GM21423 (cell line): ENCODE measurements at regions not wholly inside any gene's neighbourhood (a gene's known extent, or its start where the extent isn't known, plus 50 kb on each side); places are given as distances from the start of the nearest gene placed in this dataset.
A peak's percentile ranks its signal among the peaks of the same experiment; 100 is the strongest.
"Not testable (repeated sequence)": the region's sequence is repeated elsewhere in the genome, so short reads cannot be mapped to it uniquely, and the experiment has no call there.

Experiments
- ATAC-seq: cut with Tn5 transposase; IDR thresholded peaks from one replicate; pipeline ENCODE4 v1.9.1; 2021; ENCODE audit warnings: mild to moderate bottlenecking, moderate library complexity; ENCODE audit not compliant: unreplicated experiment

DNA sequence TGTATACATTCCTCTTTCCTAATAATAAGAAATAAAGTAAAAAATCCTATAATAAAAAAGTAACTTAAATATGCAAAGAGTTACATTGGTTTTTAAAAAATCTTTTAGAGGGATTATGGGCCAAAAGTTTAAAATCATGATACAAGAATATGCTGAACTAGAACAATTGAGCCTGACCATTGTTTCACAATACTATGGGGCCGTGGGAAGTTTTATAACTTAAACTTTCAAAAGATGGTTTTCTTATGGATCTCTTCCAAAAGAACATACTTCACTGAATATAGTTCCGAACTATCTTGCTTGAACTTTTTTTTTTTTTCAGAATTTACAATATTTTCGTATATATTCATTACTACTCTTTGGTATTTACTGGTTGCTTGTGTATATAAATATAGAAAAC lies 97.6 kb downstream of the NFKBIZ start:
- no peak for ATAC-seq

- peak; percentile 87 for ATAC-seq
Observed at GRCh38 chr3:101950510-101950909, 101.2 kb downstream of the NFKBIZ start.

GRCh38 chr3:101950985-101951733 lies 101.8 kb downstream of the NFKBIZ start:
- ATAC-seq, result peak; percentile 28

GRCh38 chr3:101954361-101954760 lies 105.0 kb downstream of the NFKBIZ start:
- ATAC-seq, result no peak

- ATAC-seq, result no peak
Observed at GRCh38 chr3:101954936-101955335, 105.6 kb downstream of the NFKBIZ start.

DNA sequence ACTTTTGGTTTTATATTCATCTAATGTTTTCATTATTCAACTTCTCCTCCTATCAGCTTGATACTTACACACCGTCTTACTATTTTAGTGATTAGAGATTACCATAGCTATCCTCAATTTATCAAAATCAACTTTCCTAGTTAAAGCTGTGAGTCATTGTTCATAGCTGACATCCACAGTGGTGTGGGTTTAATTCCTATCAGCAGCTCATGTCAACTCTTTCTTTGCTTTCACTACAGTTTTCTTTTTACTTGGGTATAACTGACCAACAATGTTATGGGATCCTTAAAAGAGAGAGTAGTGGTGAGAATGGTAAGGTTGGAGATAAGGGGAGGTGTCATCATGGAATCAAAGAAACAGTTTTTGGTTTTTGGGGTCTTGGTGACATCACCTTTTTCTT lies 112.7 kb downstream of the NFKBIZ start:
- ATAC-seq, result no peak

DNA sequence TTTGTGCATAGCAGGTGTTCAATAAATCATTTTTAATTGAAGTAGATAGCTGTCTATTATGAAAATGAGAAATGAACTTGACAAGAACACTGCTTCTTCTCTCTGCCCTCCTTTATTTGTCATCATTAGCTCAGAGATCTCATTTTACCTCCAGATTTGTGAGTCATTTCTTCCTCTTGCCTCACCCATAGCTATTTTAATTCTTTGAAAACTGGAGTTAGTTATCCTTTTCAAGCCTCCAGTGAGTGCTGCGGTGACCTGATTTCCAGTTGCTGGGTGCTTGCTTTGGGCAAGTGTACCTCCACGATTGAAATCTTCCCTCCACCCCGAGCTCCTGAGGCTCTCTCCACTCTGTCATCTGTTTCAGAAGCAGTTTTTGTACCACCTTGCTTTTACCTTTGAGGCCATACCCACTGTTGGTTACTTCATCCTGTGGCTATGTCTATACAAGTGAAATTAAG lies 114.6 kb downstream of the NFKBIZ start:
- ATAC-seq, result no peak

DNA sequence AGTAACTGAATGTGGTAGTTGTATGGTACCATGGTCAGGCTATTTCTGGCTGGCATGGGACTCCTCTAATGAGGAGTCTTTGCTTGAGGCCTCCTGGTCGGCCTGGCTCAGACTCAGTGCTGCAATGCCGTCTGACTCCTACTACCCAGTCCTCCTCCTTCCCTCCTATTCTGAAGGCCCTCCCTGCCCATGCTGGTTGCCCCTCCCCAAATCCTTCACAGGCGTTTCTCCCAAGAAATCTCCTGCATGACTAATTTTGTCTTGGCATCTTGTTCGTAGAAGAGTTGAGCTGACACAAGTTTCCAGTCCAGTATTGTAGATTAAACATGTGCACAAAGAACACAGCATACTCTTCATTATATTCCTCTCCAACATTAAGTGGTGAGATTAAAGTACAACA lies 115.5 kb downstream of the NFKBIZ start:
- no peak for ATAC-seq

DNA sequence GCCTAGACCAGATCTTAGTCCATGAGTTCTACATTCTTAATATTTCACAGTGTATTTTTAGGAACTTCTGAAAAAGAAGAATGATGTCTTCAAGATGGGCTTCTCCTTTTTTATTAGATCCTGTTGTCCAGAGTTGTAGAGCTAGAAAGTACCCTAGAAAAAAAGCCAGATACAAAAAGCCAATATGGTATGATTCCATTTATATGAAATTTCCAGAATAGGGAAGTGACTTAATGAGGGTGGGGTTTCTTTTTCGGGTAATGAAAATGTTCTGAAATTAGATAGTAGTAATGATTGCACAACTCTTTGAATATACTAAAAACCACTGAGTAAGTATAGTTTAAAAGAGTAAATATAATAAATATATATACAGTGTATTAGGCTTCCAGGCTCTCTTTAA lies 116.9 kb downstream of the NFKBIZ start:
- no peak for ATAC-seq

GRCh38 chr3:101970212-101970611 lies 120.9 kb downstream of the NFKBIZ start:
- no peak for ATAC-seq

DNA sequence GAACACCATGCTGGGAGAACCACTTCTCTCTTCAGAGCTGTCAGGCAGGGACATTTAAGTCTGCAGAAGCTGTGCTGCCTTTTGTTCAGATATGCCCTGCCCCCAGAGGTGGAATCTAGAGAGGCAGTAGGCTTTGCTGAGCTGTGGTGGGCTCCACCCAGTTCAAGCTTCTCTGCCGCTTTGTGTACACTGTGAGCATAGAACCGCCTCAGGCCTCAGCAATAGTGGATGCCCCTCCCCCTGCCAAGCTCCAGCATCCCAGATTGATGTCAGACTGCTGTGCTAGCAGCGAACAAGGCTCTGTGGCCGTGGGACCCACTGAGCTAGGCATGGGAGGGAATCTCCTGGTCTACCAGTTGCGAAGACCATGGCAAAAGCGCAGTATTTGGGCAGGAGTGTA lies 121.6 kb downstream of the NFKBIZ start:
- no peak for ATAC-seq

GRCh38 chr3:101972430-101973162 lies 123.3 kb downstream of the NFKBIZ start:
- ATAC-seq, result no peak

DNA sequence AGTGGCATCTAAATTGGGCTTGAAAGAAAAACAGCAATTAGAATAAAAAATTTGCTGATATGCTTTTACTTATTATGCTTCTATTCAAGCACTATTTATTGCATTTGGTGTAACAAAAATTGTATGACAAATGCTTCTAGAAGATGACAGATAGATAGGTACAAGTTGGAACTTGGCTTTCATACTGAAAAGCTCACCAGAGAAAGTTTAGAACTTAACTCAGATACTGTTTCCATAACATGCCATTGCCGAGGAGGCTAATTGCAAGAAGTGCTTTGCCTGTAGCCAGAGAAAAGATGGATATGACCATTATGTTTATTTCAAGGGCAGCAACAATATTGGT lies 123.8 kb downstream of the NFKBIZ start:
- ATAC-seq, result no peak

- ATAC-seq, result not testable (repeated sequence)
Observed at GRCh38 chr3:101975415-101975814, 126.1 kb downstream of the NFKBIZ start.

DNA sequence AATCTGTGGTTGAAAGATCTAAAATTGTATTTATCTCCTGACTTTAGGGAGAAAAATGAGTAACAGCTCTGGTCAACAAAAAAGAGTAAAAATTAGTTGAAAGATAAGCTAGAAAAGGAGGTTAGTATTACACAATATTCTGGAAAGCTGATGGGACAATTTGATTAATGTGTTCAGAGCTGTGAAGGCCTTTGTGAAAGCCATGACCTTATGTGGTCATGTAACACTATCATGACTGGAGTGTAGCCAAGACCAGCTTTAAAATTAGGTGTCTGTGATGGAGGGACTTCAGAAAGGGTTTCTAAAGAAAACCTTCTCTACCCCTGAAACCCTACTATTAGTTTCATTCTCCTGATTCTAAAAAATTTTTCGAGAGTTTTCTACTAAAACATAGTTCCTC lies 127.2 kb downstream of the NFKBIZ start:
- peak; percentile 94 for ATAC-seq

- ATAC-seq, result no peak
Observed at GRCh38 chr3:101978348-101978747, 129.0 kb downstream of the NFKBIZ start.

GRCh38 chr3:101979033-101979432 lies 129.7 kb downstream of the NFKBIZ start:
- no peak for ATAC-seq

- ATAC-seq, result no peak
Observed at GRCh38 chr3:101984356-101984755, 135.0 kb downstream of the NFKBIZ start.

DNA sequence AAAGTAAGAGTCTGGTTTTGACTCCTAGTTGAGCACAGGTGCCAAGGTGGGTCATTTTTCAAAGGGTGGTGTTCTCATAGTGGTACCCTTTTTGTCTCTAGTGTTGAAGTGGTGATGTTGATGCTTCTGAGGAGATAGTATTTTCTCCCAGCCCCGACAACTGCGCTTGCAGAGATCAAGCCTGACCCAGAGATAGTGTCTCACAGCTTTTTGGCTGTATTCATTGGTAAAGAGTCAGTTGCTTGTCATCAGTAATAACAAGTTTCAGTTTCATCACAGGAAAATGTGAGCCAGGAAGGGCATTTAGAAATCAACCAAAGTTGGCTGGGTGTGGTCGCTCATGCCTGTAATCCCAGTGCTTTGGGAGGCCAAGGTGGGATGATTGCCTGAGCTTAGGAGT lies 139.3 kb downstream of the NFKBIZ start:
- peak; percentile 37 for ATAC-seq

DNA sequence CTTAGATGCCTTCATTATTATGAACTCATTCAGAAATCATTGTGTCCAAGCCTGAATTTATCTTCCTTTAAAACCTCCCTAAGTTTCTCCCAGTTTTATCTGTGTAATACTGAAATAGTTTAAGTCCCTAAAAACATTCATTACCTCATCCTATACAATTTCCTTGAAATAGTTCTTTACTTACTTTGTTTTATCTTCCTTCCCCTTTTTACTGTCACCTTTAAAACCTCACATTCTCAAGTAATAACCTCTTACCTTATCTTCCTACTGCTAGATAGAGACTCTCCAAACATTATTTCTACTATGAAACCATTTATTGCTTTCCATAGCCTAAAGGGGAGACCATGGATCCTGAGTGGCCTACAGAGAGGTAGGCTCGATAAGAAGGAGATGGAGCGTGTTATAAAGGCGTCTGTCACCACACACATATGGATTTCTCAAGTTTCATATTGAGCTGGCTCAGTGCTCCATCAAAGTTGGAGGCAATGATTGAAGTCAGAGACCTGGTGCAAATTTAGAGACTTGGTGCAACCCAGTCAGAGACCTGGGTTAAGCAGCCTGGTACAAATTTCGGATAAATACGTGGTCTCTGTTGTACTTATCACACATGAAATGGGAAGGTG lies 140.4 kb downstream of the NFKBIZ start:
- no peak for ATAC-seq

DNA sequence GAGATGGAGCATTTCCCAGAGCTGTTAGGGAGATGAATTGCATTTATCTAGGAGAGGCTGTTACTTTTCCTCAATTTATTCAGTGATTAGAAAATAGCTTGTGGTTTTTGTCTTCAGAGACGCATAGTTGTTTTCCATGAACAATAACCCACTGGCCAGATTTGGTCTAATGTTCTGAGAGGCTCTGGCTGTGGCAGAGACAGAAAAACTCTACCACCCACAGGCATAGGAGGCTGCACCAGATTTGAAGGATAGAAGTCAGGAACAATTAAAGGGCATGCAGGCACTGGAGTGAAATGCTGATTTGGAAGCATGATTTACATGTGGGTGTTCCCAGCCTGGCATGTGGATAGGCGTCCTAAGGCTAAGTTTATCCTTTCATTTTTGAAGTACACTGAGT lies 143.5 kb downstream of the NFKBIZ start:
- ATAC-seq, result no peak

- ATAC-seq, result no peak
Observed at GRCh38 chr3:101994386-101994785, 145.1 kb downstream of the NFKBIZ start.
